ENCODE measurements at regions not wholly inside any gene's neighbourhood (a gene's known extent, or its start where the extent isn't known, plus 50 kb on each side); places are given as distances from the start of the nearest gene placed in this dataset.

DNA sequence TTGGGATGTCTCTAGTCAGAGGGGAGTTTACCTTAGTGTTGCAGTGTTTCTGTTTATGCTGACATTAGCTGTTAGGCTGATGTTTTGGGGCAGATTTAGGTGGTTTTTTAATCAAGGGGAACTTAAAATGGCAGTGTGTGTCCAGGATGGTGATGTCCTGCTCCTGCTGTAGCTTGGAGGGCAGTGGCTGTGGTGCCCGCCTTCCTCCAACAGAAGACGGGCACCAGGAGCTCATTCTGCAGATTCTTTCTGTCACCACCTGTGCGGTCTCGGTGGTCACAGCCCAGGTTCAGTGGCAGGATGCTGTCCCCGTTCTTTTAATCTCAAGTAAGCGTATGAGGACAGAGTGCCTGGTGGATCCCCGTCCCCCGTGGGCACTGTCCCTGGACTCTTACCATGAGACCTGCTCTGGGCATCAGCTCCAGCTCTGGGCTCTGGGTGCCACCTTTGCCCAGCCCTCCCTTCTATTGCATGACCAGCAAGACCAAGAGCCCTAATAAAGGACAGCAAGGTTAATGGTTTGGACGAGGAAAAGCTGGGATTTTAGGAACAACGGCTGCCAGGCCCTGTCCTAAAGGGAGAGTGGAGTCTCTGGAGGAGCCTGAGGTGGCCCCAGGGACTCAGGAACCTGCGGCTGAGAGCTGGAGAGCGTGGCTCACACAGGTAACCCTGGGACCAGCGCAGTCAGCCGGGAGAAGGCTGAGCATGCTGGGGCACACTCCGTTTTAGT, 217.3 kb downstream of the ERMARD start:
- no peak for DNase-seq (ENCODE audit: low read depth)
- no peak overlapping the region for H2AFZ ChIP-seq (ENCODE audit: low read depth, low read length)
- no peak for FAIRE-seq
- H3K27ac ChIP-seq (ENCODE audit: low read depth, low read length): no peak overlapping the region
- no peaks in the 10 kb centered on the region for H4K20me1 ChIP-seq (ENCODE audit: insufficient read depth, low read length)
- H3K36me3 Mint-ChIP-seq (ENCODE audit: low read depth, unreplicated experiment): no peaks in the 10 kb centered on the region
- no peaks in the 10 kb centered on the region for H3K9me3 ChIP-seq (ENCODE audit: insufficient read depth, low read depth, low read length)
- H3K27me3 ChIP-seq (ENCODE audit: insufficient read depth, low read length): no peaks in the 10 kb centered on the region
- H3K27me3 Mint-ChIP-seq (ENCODE audit: low read depth, unreplicated experiment): peaks cover 49% of the 10 kb centered on the region
- H3K4me1 Mint-ChIP-seq (ENCODE audit: low read depth, unreplicated experiment): no peaks in the 10 kb centered on the region
- TF ChIP-seq EZH2 (IDR thresholded peaks at IDR 0.05; ENCODE audit: insufficient read depth, low read length): no peak
- TF ChIP-seq, protein P1, sequence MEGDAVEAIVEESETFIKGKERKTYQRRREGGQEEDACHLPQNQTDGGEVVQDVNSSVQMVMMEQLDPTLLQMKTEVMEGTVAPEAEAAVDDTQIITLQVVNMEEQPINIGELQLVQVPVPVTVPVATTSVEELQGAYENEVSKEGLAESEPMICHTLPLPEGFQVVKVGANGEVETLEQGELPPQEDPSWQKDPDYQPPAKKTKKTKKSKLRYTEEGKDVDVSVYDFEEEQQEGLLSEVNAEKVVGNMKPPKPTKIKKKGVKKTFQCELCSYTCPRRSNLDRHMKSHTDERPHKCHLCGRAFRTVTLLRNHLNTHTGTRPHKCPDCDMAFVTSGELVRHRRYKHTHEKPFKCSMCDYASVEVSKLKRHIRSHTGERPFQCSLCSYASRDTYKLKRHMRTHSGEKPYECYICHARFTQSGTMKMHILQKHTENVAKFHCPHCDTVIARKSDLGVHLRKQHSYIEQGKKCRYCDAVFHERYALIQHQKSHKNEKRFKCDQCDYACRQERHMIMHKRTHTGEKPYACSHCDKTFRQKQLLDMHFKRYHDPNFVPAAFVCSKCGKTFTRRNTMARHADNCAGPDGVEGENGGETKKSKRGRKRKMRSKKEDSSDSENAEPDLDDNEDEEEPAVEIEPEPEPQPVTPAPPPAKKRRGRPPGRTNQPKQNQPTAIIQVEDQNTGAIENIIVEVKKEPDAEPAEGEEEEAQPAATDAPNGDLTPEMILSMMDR (IDR thresholded peaks at IDR 0.05; ENCODE audit: insufficient read depth, low read depth, low read length): no peak
- H3K9me3 Mint-ChIP-seq (ENCODE audit: unreplicated experiment): peaks cover 8% of the 10 kb centered on the region
- no peak overlapping the region for H3K9ac ChIP-seq (ENCODE audit: low read length)
- no peaks in the 10 kb centered on the region for H3K4me1 ChIP-seq (ENCODE audit: insufficient read depth, low read length)
- H3K36me3 ChIP-seq (ENCODE audit: insufficient read depth, low read length): no peaks in the 10 kb centered on the region
- H3K4me3 ChIP-seq (ENCODE audit: insufficient read depth, low read depth, low read length): no peak overlapping the region
- H3K27ac Mint-ChIP-seq (ENCODE audit: unreplicated experiment): no peak overlapping the region
- H3K79me2 ChIP-seq (ENCODE audit: insufficient read depth, low read length): no peaks in the 10 kb centered on the region
- no peak overlapping the region for H3K4me3 Mint-ChIP-seq (ENCODE audit: unreplicated experiment)
- H3K4me2 ChIP-seq (ENCODE audit: low read length): no peak overlapping the region

DNA sequence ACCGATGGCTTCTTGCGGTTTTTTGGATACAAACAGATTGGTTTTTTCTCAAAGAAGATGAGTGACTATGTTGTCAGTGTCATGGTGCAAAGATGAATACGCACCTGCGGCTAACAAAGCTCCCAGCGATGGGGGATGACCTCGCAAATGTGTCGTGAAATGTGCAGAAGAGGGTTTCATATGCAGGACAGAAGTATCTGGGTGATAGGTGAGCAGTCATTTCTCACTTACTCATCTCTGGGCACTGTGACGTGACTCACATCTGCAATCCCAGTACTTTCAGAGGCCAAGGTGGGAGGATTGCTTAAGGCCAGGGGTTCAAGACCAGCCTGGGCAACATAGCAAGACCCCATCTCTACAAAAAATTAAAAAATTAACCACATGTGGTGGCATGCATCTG, 216.3 kb downstream of the ERMARD start:
- Histone ChIP-seq H3K4me3 (ENCODE audit: insufficient read depth, low read depth, low read length) (no peak overlapping the region), H3K27ac (ENCODE audit: low read depth, low read length) (no peak overlapping the region), H3K79me2 (ENCODE audit: insufficient read depth, low read length) (no peaks in the 10 kb centered on the region), H3K4me2 (ENCODE audit: low read length) (no peak overlapping the region), H3K9ac (ENCODE audit: low read length) (no peak overlapping the region), H3K9me3 (ENCODE audit: insufficient read depth, low read depth, low read length) (no peaks in the 10 kb centered on the region), H3K4me1 (ENCODE audit: insufficient read depth, low read length) (no peaks in the 10 kb centered on the region), H3K27me3 (ENCODE audit: insufficient read depth, low read length) (no peaks in the 10 kb centered on the region), H2AFZ (ENCODE audit: low read depth, low read length) (no peak overlapping the region), H3K36me3 (ENCODE audit: insufficient read depth, low read length) (no peaks in the 10 kb centered on the region), H4K20me1 (ENCODE audit: insufficient read depth, low read length) (no peaks in the 10 kb centered on the region)
- Mint-ChIP-seq H3K27ac (ENCODE audit: unreplicated experiment) (no peak overlapping the region), H3K9me3 (ENCODE audit: unreplicated experiment) (peaks cover 8% of the 10 kb centered on the region), H3K4me1 (ENCODE audit: low read depth, unreplicated experiment) (no peaks in the 10 kb centered on the region), H3K4me3 (ENCODE audit: unreplicated experiment) (no peak overlapping the region), H3K36me3 (ENCODE audit: low read depth, unreplicated experiment) (no peaks in the 10 kb centered on the region), H3K27me3 (ENCODE audit: low read depth, unreplicated experiment) (peaks cover 56% of the 10 kb centered on the region)
- TF ChIP-seq, protein P1 (IDR thresholded peaks at IDR 0.05; ENCODE audit: insufficient read depth, low read depth, low read length): no peak
- TF ChIP-seq EZH2 (IDR thresholded peaks at IDR 0.05; ENCODE audit: insufficient read depth, low read length): no peak
- DNase-seq (ENCODE audit: low read depth): no peak
- no peak for FAIRE-seq

All from astrocyte (in vitro differentiated cells and primary cell).